H9 (cell line): ENCODE measurements at regions not wholly inside any gene's neighbourhood (a gene's known extent, or its start where the extent isn't known, plus 50 kb on each side); places are given as distances from the start of the nearest gene placed in this dataset.

Experiments used
- DNase-seq: peaks from one replicate; pipeline ENCODE4 v3.0.0-alpha.2; 2017
- H2AFZ ChIP-seq: one replicate; pipeline ENCODE4 v1.6.1; 2013; ENCODE audit warnings: mild to moderate bottlenecking, low read length, control low read depth, moderate library complexity
- H2AK5ac ChIP-seq: 2 replicates; pipeline ENCODE4 v1.6.1; 2013; ENCODE audit warnings: low read length, control low read depth, mixed read lengths; ENCODE audit not compliant: insufficient read length
- H2BK120ac ChIP-seq: one replicate; pipeline ENCODE4 v1.6.1; 2013; ENCODE audit warnings: low read depth, mild to moderate bottlenecking, low read length, control low read depth, inconsistent platforms; ENCODE audit not compliant: poor library complexity, severe bottlenecking
- H2BK12ac ChIP-seq: 2 replicates; pipeline ENCODE4 v1.6.1; 2013; ENCODE audit warnings: low read length, control low read depth, mixed read lengths, low read depth; ENCODE audit not compliant: insufficient read length
- H2BK15ac ChIP-seq: 2 replicates; pipeline ENCODE4 v1.6.1; 2013; ENCODE audit warnings: low read depth, low read length, control low read depth
- H2BK20ac ChIP-seq: one replicate; pipeline ENCODE4 v1.6.1; 2013; ENCODE audit warnings: low read depth, mild to moderate bottlenecking, low read length, control low read depth, inconsistent platforms; ENCODE audit not compliant: poor library complexity, severe bottlenecking
- H2BK5ac ChIP-seq: 2 replicates; pipeline ENCODE4 v1.6.1; 2013; ENCODE audit warnings: low read length, control low read depth, mixed read lengths; ENCODE audit not compliant: insufficient read length
- H3K14ac ChIP-seq: 2 replicates; pipeline ENCODE4 v1.6.1; 2013; ENCODE audit warnings: low read length, control low read depth; ENCODE audit not compliant: insufficient read depth
- H3K18ac ChIP-seq: 2 replicates; pipeline ENCODE4 v1.6.1; 2013; ENCODE audit warnings: low read depth, mild to moderate bottlenecking, mixed read lengths, low read length, control low read depth; ENCODE audit not compliant: insufficient read length
- H3K23ac ChIP-seq: 2 replicates; pipeline ENCODE4 v1.6.1; 2013; ENCODE audit warnings: low read length, control low read depth, mixed read lengths, low read depth; ENCODE audit not compliant: insufficient read length
- H3K23me2 ChIP-seq: 2 replicates; pipeline ENCODE4 v1.6.1; 2013; ENCODE audit warnings: low read depth, mild to moderate bottlenecking, mixed read lengths, low read length, control low read depth; ENCODE audit not compliant: insufficient read length, poor library complexity, severe bottlenecking
- H3K27ac ChIP-seq: 2 replicates; pipeline ENCODE4 v1.5.1; 2013; ENCODE audit warnings: low read length, control low read depth, mixed read lengths, low read depth; ENCODE audit not compliant: insufficient read length
- H3K27me3 ChIP-seq: 2 replicates; pipeline ENCODE4 v1.6.1; 2013; ENCODE audit warnings: low read length, control low read depth, inconsistent platforms; ENCODE audit not compliant: insufficient read depth
- H3K4ac ChIP-seq: 2 replicates; pipeline ENCODE4 v1.6.1; 2013; ENCODE audit warnings: low read depth, mild to moderate bottlenecking, control low read depth, inconsistent platforms, low read length, moderate library complexity
- H3K4me1 ChIP-seq: 2 replicates; pipeline ENCODE4 v1.6.1; 2013; ENCODE audit warnings: low read length, control low read depth, inconsistent platforms; ENCODE audit not compliant: insufficient read depth
- H3K4me2 ChIP-seq: 2 replicates; pipeline ENCODE4 v1.6.1; 2013; ENCODE audit warnings: low read length, control low read depth, mixed read lengths; ENCODE audit not compliant: insufficient read length, insufficient read depth
- H3K56ac ChIP-seq: 2 replicates; pipeline ENCODE4 v1.6.1; 2013; ENCODE audit warnings: low read depth, mild to moderate bottlenecking, mixed read lengths, low read length, control low read depth; ENCODE audit not compliant: insufficient read length
- H3K79me1 ChIP-seq: 2 replicates; pipeline ENCODE4 v1.6.1; 2013; ENCODE audit warnings: low read depth, mild to moderate bottlenecking, moderate library complexity, low read length, control low read depth, inconsistent platforms; ENCODE audit not compliant: insufficient read depth, poor library complexity, severe bottlenecking
- H3K79me2 ChIP-seq: 2 replicates; pipeline ENCODE4 v1.6.1; 2013; ENCODE audit warnings: low read length, control low read depth, inconsistent platforms; ENCODE audit not compliant: insufficient read depth
- H3K9ac ChIP-seq: 2 replicates; pipeline ENCODE4 v1.6.1; 2013; ENCODE audit warnings: low read length, control low read depth, mixed read lengths; ENCODE audit not compliant: insufficient read length; ENCODE audit errors: extremely low read depth
- H3K9me3 ChIP-seq: one replicate; pipeline ENCODE4 v1.6.1; 2013; ENCODE audit warnings: low read depth, low read length, inconsistent platforms; ENCODE audit not compliant: control insufficient read depth
- H3T11ph ChIP-seq: one replicate; pipeline ENCODE4 v1.6.1; 2013; ENCODE audit warnings: mild to moderate bottlenecking, low read length, control low read depth, inconsistent platforms
- H4K20me1 ChIP-seq: one replicate; pipeline ENCODE4 v1.6.1; 2013; ENCODE audit not compliant: control insufficient read depth, insufficient read length, insufficient read depth
- H4K5ac ChIP-seq: 2 replicates; pipeline ENCODE4 v1.6.1; 2013; ENCODE audit warnings: low read depth, mild to moderate bottlenecking, mixed read lengths, low read length, control low read depth; ENCODE audit not compliant: insufficient read length
- H4K8ac ChIP-seq: replicated peaks from 2 replicates; pipeline ENCODE4 v1.6.1; 2013; ENCODE audit warnings: low read length, control low read depth, mixed read lengths, low read depth; ENCODE audit not compliant: insufficient read length
- H4K91ac ChIP-seq: 2 replicates; pipeline ENCODE4 v1.6.1; 2013; ENCODE audit warnings: low read depth, mild to moderate bottlenecking, moderate library complexity, mixed read lengths, low read length, control low read depth; ENCODE audit not compliant: insufficient read length
- H3K27ac Mint-ChIP-seq, 3 experiments: 2 replicates in 2 of 3; 3 replicates in 1 of 3; pipeline ENCODE4 v1.8.0; 2020 to 2021; ENCODE audit warnings: mixed read lengths in 3 of 3, mild to moderate bottlenecking in 1 of 3, moderate library complexity in 1 of 3
- H3K27me3 Mint-ChIP-seq: 2 replicates; pipeline ENCODE4 v1.8.0; 2021; ENCODE audit warnings: low read depth, mild to moderate bottlenecking, moderate library complexity, mixed read lengths
- H3K36me3 Mint-ChIP-seq, 3 experiments: 2 replicates in 2 of 3; 3 replicates in 1 of 3; pipeline ENCODE4 v1.8.0; 2020 to 2021; ENCODE audit warnings: low read depth in 3 of 3, mixed read lengths in 3 of 3; ENCODE audit not compliant: insufficient read depth in 1 of 3
- H3K4me1 Mint-ChIP-seq, 2 experiments: 2 replicates each; pipeline ENCODE4 v1.8.0; 2020; ENCODE audit warnings: mixed read lengths in 2 of 2
- H3K4me3 Mint-ChIP-seq, 2 experiments: 2 replicates in 1 of 2; 3 replicates in 1 of 2; pipeline ENCODE4 v1.8.0; 2020 to 2021; ENCODE audit warnings: mild to moderate bottlenecking in 2 of 2, mixed read lengths in 2 of 2, moderate library complexity in 1 of 2
- H3K9me3 Mint-ChIP-seq, 2 experiments: 2 replicates in 1 of 2; 3 replicates in 1 of 2; pipeline ENCODE4 v1.8.0; 2020; ENCODE audit warnings: mild to moderate bottlenecking in 2 of 2, mixed read lengths in 2 of 2, moderate library complexity in 1 of 2
- WGBS: extraction: QIAGEN DNeasy Blood & Tissue Kit; methylation state at CpG from one replicate; pipeline ENCODE4 v1.1.7; 2013; ENCODE audit warnings: missing lambda C conversion rate, low lambda C conversion rate, mixed read lengths; ENCODE audit not compliant: insufficient read length; ENCODE audit errors: extremely low coverage; 5-methylcytosine and 5-hydroxymethylcytosine counted together
- TF ChIP-seq, protein P1 (sequence below): fragments of 200-600 bp; sonication (generic); conservative IDR thresholded peaks from 3 replicates; pipeline ENCODE4 v1.8.0; 2021; ENCODE audit warnings: antibody characterized with exemption, mild to moderate bottlenecking

GRCh38 chr1:220999872-221000863, 120.9 kb downstream of the HLX start:
- Histone ChIP-seq H4K91ac (no peak overlapping the region), H4K20me1 (no peaks in the 10 kb centered on the region), H4K5ac (no peak overlapping the region), H2BK15ac (no peak overlapping the region), H2BK12ac (no peak overlapping the region), H3K23me2 (no peaks in the 10 kb centered on the region), H2BK5ac (no peak overlapping the region), H2AFZ (no peak overlapping the region), H3K9ac (no peak overlapping the region), H3K27ac (no peak overlapping the region), H3K79me2 (no peaks in the 10 kb centered on the region; the same call in 1 of the 2 replicates), H3K56ac (no peak overlapping the region), H2BK120ac (no peak overlapping the region), H3K23ac (no peak overlapping the region), H3K4me1 (no peaks in the 10 kb centered on the region), H3K79me1 (no peaks in the 10 kb centered on the region), H2AK5ac (no peak overlapping the region), H3K14ac (no peak overlapping the region), H3K27me3 (no peaks in the 10 kb centered on the region), H2BK20ac (no peak overlapping the region), H3K18ac (no peak overlapping the region), H3K4ac (no peak overlapping the region), H3K9me3 (no peaks in the 10 kb centered on the region), H4K8ac (no peak overlapping the region), H3T11ph (no peak overlapping the region), H3K4me2 (no peak overlapping the region)
- Mint-ChIP-seq H3K27me3 (no peaks in the 10 kb centered on the region; the same call in 1 of the 2 replicates), H3K27ac (no peak overlapping the region), H3K4me3 (no peak overlapping the region), H3K4me1 (no peaks in the 10 kb centered on the region), H3K9me3 (peaks cover 3 to 5% of the 10 kb centered on the region in 2 experiments; a peak in 3 of 5 replicates), H3K36me3 (peaks cover 0 to 4% (median 3%) of the 10 kb centered on the region in 3 experiments; a peak in 3 of 7 replicates)
- TF ChIP-seq, protein P1, sequence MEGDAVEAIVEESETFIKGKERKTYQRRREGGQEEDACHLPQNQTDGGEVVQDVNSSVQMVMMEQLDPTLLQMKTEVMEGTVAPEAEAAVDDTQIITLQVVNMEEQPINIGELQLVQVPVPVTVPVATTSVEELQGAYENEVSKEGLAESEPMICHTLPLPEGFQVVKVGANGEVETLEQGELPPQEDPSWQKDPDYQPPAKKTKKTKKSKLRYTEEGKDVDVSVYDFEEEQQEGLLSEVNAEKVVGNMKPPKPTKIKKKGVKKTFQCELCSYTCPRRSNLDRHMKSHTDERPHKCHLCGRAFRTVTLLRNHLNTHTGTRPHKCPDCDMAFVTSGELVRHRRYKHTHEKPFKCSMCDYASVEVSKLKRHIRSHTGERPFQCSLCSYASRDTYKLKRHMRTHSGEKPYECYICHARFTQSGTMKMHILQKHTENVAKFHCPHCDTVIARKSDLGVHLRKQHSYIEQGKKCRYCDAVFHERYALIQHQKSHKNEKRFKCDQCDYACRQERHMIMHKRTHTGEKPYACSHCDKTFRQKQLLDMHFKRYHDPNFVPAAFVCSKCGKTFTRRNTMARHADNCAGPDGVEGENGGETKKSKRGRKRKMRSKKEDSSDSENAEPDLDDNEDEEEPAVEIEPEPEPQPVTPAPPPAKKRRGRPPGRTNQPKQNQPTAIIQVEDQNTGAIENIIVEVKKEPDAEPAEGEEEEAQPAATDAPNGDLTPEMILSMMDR, result no peak
- no CpG with 5 or more reads among the region's 6 CpGs for WGBS
- no peak for DNase-seq
